KMS-11 (cell line): ENCODE measurements at regions not wholly inside any gene's neighbourhood (a gene's known extent, or its start where the extent isn't known, plus 50 kb on each side); places are given as distances from the start of the nearest gene placed in this dataset.

Source experiments
- H2AFZ ChIP-seq: fragments of 200-600 bp; sonication (generic); 2 replicates; pipeline ENCODE4 v1.6.1; 2016; ENCODE audit warnings: antibody characterized with exemption, mixed run types, low read depth
- H3K27ac ChIP-seq: fragments of 200-600 bp; sonication (generic); 2 replicates; pipeline ENCODE4 v1.6.1; 2016; ENCODE audit warnings: mild to moderate bottlenecking, mixed run types
- H3K27me3 ChIP-seq: fragments of 200-600 bp; sonication (generic); 2 replicates; pipeline ENCODE4 v1.6.1; 2017; ENCODE audit warnings: mild to moderate bottlenecking, low read depth, mixed run types, moderate library complexity; ENCODE audit not compliant: insufficient read depth
- H3K36me3 ChIP-seq: fragments of 200-600 bp; sonication (generic); 2 replicates; pipeline ENCODE4 v1.6.1; 2017; ENCODE audit warnings: mild to moderate bottlenecking, mixed run types; ENCODE audit not compliant: insufficient read depth
- H3K4me1 ChIP-seq: fragments of 200-600 bp; sonication (generic); 2 replicates; pipeline ENCODE4 v1.6.1; 2016; ENCODE audit warnings: mild to moderate bottlenecking, low read depth, mixed run types; ENCODE audit not compliant: poor library complexity, severe bottlenecking
- H3K4me2 ChIP-seq: fragments of 200-600 bp; sonication (generic); 2 replicates; pipeline ENCODE4 v1.7.0; 2016; ENCODE audit warnings: mild to moderate bottlenecking, mixed run types
- H3K4me3 ChIP-seq: fragments of 200-600 bp; sonication (generic); IDR thresholded peaks from 2 replicates; pipeline ENCODE4 v1.6.1; 2017; ENCODE audit warnings: low read depth, low read length, mixed read lengths; ENCODE audit not compliant: insufficient read depth
- H3K79me2 ChIP-seq: fragments of 200-600 bp; sonication (generic); 2 replicates; pipeline ENCODE4 v1.6.1; 2016; ENCODE audit warnings: low read depth, mixed run types; ENCODE audit not compliant: insufficient read depth
- H3K9ac ChIP-seq: fragments of 200-600 bp; sonication (generic); 2 replicates; pipeline ENCODE4 v1.6.1; 2016; ENCODE audit warnings: mild to moderate bottlenecking, mixed run types
- H4K20me1 ChIP-seq: fragments of 200-600 bp; sonication (generic); 2 replicates; pipeline ENCODE4 v1.6.1; 2016; ENCODE audit warnings: mild to moderate bottlenecking, mixed run types; ENCODE audit not compliant: insufficient read depth
- TF ChIP-seq, protein P1 (sequence below): fragments of 200-600 bp; sonication (generic); conservative IDR thresholded peaks from 2 replicates; pipeline ENCODE4 v1.6.1; 2017; ENCODE audit warnings: low read depth, mild to moderate bottlenecking, antibody characterized with exemption, low read length, moderate library complexity, mixed read lengths

DNA sequence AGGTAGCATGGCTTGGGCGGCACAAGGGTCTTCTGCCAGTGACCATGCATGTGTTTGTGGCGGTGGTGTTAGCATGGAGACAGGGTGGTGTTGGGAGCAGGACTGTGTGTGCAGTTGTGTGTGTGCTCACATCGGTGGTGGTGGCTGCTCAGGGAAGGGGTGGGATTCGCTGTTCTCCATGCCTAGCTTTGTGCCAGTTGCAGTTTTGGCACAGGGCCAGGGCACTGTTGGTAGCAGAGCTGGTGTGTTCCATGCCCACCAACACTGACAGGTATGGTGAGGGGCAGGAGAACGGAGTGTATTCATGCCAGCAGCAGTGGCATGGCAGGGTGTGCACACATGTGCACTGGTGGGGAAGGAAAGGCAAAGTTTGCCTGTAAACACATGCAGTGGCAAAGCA is 77.3 kb upstream of the TEKT1 start:
- Histone ChIP-seq H2AFZ (no peak overlapping the region), H3K4me3 (no peak overlapping the region), H3K79me2 (no peaks in the 10 kb centered on the region), H3K27me3 (no peaks in the 10 kb centered on the region), H3K4me1 (no peaks in the 10 kb centered on the region), H3K36me3 (no peaks in the 10 kb centered on the region), H3K27ac (no peak overlapping the region), H3K9ac (no peak overlapping the region), H3K4me2 (no peak overlapping the region), H4K20me1 (no peaks in the 10 kb centered on the region)
- TF ChIP-seq, protein P1, sequence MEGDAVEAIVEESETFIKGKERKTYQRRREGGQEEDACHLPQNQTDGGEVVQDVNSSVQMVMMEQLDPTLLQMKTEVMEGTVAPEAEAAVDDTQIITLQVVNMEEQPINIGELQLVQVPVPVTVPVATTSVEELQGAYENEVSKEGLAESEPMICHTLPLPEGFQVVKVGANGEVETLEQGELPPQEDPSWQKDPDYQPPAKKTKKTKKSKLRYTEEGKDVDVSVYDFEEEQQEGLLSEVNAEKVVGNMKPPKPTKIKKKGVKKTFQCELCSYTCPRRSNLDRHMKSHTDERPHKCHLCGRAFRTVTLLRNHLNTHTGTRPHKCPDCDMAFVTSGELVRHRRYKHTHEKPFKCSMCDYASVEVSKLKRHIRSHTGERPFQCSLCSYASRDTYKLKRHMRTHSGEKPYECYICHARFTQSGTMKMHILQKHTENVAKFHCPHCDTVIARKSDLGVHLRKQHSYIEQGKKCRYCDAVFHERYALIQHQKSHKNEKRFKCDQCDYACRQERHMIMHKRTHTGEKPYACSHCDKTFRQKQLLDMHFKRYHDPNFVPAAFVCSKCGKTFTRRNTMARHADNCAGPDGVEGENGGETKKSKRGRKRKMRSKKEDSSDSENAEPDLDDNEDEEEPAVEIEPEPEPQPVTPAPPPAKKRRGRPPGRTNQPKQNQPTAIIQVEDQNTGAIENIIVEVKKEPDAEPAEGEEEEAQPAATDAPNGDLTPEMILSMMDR = no peak

DNA sequence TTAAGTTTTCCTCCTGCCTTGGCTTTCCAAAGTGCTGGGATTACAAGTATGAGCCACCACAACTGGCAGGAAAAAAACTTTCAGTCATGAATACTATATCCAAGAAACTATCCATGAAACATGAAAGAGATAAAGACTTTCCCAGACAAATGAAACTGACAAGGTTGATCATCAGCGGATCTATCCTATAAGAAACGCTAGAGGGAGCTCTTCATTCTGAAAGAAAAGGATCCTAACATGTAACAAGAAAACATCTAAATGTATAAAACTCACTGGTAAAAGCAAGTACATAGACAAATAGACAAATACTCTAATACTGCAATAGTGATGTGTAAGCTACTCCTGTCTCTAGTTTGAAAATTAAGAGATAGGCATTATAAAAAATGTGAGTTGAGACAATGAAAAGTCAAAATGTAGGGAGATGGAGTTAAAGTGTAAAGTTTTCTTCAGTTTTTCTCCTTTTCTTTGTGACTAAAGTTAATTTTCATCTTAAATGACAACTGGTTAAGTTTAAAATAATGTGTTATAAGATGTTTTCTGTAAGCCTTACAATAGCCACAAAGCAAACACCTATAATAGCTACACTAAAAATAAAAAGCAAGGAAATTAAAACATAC is 79.6 kb upstream of the TEKT1 start:
- Histone ChIP-seq H3K9ac (no peak overlapping the region), H3K4me2 (no peak overlapping the region), H3K27ac (no peak overlapping the region), H3K79me2 (no peaks in the 10 kb centered on the region), H4K20me1 (no peaks in the 10 kb centered on the region), H3K4me3 (no peak overlapping the region), H3K36me3 (no peaks in the 10 kb centered on the region), H2AFZ (no peak overlapping the region), H3K4me1 (no peaks in the 10 kb centered on the region), H3K27me3 (no peaks in the 10 kb centered on the region)
- TF ChIP-seq, protein P1 = peak; percentile 28; the same call in 1 of the 2 replicates

DNA sequence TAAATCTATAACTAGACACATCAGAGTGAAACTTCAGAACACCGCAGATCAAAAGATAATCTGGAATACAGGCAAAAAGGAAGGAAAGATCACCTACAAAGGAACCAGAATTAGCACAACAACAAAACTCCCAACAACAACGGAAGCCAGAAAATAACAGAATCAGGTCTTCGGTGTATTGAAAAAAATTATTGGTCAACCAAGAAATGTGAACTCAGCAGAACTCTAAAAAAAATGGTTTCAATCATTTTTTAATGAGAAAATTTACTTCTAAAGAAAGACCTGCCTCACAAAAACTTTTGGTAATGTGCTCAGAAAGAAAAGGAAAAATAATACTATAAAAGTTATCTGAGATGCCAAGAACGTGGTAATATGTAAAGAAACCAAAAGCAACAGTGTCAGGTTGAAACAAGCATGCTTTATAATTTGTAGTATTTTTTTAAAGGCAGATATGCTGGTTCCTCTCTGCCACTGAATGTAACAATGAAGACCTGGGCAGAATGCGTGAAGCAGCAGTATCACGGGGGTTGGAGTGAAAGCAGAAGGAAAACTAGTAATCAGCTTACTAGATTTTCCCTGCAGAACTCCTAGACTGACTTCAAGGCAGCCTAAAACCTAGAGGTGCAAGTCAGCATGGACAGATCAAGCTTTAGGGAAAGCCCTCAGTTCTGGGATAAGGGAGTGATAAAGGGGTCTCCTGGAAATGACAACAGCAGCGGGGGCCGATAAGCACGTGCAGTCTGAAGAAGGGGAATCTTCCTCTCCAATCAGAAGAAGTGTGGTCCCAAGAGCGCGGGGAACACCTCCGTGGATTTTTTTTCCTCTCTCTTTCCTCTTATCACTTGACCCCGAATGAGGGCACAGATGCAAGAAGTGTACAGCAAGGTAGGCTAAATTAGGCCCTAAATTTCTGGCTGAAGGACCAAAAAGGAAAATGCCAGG is 80.9 kb upstream of the TEKT1 start:
- no peaks in the 10 kb centered on the region for H4K20me1 ChIP-seq
- no peak overlapping the region for H3K27ac ChIP-seq
- TF ChIP-seq, protein P1 = no peak
- no peak overlapping the region for H3K4me2 ChIP-seq
- H3K9ac ChIP-seq = no peak overlapping the region
- H3K4me1 ChIP-seq = no peaks in the 10 kb centered on the region
- H2AFZ ChIP-seq = no peak overlapping the region
- H3K79me2 ChIP-seq = no peaks in the 10 kb centered on the region
- no peaks in the 10 kb centered on the region for H3K36me3 ChIP-seq
- no peak overlapping the region for H3K4me3 ChIP-seq
- no peaks in the 10 kb centered on the region for H3K27me3 ChIP-seq

DNA sequence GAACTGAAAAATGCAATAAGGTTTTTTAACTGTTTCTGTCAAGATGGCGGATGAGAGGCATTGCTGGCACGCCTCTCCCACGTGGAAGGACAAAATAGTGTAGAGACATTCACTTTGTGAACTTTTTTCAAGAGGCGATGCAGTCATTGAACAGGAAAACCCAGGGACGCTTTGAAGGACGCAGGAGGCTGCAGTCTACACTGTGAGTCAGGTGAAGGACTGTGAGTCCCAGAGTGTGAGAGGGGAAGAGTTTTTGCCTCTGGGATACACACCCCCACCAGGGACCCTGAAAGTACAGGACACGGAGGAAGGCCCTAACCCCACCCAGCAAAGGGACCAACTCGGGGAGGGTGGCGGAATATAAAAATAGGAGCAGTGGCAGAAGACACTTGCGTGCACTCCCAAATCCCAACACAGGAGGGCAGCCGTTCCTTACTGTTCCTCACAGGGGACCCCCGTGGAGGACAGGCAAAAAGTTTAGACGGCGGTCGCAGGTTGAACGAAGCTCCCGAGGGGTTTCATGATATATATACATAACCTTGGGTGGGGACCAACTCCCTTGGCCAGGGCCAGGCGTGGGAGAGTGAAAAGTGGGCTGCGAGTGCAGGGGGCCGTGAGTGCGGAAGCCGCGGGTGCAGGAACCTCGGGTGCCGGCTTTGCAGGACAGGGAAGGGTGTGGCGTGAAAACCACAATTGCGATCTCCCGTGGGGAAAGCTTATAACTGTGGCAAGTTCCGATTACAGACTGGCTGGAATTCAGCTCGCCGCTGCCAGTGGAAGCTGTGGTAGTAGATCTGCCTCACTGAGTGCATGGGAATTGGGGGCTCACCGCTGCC is 82.0 kb upstream of the ALOX12 start:
- Histone ChIP-seq H3K79me2 (no peaks in the 10 kb centered on the region), H2AFZ (no peak overlapping the region), H3K4me1 (no peaks in the 10 kb centered on the region), H3K27me3 (no peaks in the 10 kb centered on the region), H3K4me2 (no peak overlapping the region), H3K9ac (no peak overlapping the region), H3K4me3 (no peak overlapping the region), H4K20me1 (no peaks in the 10 kb centered on the region), H3K36me3 (no peaks in the 10 kb centered on the region), H3K27ac (no peak overlapping the region)
- TF ChIP-seq, protein P1 = no peak
